ENCODE measurements at regions not wholly inside any gene's neighbourhood (a gene's known extent, or its start where the extent isn't known, plus 50 kb on each side); places are given as distances from the start of the nearest gene placed in this dataset.

DNA sequence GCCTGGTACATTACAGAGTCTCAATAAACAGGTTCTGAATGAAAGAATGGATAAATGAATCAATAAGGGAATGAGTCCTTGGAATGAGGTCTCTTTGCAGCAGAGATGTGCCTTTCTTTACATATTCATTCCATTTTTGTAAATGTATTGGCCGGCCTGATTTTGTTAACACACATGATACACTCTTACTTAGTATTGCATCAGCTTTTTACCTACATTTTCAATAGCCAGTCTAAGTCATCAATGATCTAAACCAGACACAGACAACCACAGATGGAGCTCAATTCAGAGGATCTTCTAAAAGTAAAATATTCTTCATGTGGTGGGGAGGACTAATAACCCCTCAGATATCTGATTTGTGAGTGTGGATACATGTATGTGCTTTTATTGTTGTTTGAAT is 653.1 kb downstream of the LMO4 start:
- TF ChIP-seq, protein P1, sequence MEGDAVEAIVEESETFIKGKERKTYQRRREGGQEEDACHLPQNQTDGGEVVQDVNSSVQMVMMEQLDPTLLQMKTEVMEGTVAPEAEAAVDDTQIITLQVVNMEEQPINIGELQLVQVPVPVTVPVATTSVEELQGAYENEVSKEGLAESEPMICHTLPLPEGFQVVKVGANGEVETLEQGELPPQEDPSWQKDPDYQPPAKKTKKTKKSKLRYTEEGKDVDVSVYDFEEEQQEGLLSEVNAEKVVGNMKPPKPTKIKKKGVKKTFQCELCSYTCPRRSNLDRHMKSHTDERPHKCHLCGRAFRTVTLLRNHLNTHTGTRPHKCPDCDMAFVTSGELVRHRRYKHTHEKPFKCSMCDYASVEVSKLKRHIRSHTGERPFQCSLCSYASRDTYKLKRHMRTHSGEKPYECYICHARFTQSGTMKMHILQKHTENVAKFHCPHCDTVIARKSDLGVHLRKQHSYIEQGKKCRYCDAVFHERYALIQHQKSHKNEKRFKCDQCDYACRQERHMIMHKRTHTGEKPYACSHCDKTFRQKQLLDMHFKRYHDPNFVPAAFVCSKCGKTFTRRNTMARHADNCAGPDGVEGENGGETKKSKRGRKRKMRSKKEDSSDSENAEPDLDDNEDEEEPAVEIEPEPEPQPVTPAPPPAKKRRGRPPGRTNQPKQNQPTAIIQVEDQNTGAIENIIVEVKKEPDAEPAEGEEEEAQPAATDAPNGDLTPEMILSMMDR (IDR thresholded peaks at IDR 0.05): no peak
- TF ChIP-seq POLR2A (IDR thresholded peaks at IDR 0.05): no peak
